PC-3 (cell line): ENCODE measurements at regions not wholly inside any gene's neighbourhood (a gene's known extent, or its start where the extent isn't known, plus 50 kb on each side); places are given as distances from the start of the nearest gene placed in this dataset.

Experiments used
- ATAC-seq: fragments of 200-7000 bp; cut with Tn5 transposase; 2 replicates; pipeline ENCODE4 v1.9.1; 2020; ENCODE audit warnings: mild to moderate bottlenecking, moderate library complexity
- BruUV-seq: library from RNA; stranded (reverse); fragments of 400-500 nt; replicated peaks from 2 replicates; lab custom pipeline; 2021; lab: Mats Ljungman, UMichigan
- CTCF ChIA-PET: fragments of 300-600 bp; sonication (Branson Sonifier 250); formaldehyde crosslinking; loops from one replicate; lab custom pipeline; 2022; ENCODE audit warnings: antibody characterized with exemption; lab: Charles Lee
- POLR2A ChIA-PET: fragments of 300-600 bp; sonication (Branson Sonifier 250); formaldehyde crosslinking; loops from one replicate; lab custom pipeline; 2022; ENCODE audit warnings: antibody characterized with exemption; ENCODE audit not compliant: unreplicated experiment; lab: Charles Lee
- DNase-seq: peaks from one replicate; pipeline ENCODE4 v3.0.0-alpha.2; 2015
- H2AFZ ChIP-seq: fragments of 300-600 bp; sonication (generic); 2 replicates; pipeline ENCODE4 v1.6.0; 2016; ENCODE audit warnings: antibody characterized with exemption, low read length
- H3F3A ChIP-seq: fragments of 300-600 bp; sonication (generic); one replicate; pipeline ENCODE4 v1.6.0; 2017; ENCODE audit warnings: antibody characterized with exemption, low read length, control low read depth, mild to moderate bottlenecking; ENCODE audit not compliant: unreplicated experiment
- H3K27ac ChIP-seq: fragments of 300-600 bp; sonication (generic); 2 replicates; pipeline ENCODE4 v1.5.1; 2016; ENCODE audit warnings: mild to moderate bottlenecking, low read length
- H3K27me3 ChIP-seq: fragments of 300-600 bp; sonication (generic); 2 replicates; pipeline ENCODE4 v1.6.1; 2016; ENCODE audit warnings: low read length, mixed read lengths
- H3K36me3 ChIP-seq: fragments of 300-600 bp; sonication (generic); 2 replicates; pipeline ENCODE4 v1.6.1; 2016; ENCODE audit warnings: low read depth, mixed run types, low read length, mixed read lengths
- H3K4me1 ChIP-seq: fragments of 300-600 bp; sonication (generic); 2 replicates; pipeline ENCODE4 v1.5.1; 2016; ENCODE audit warnings: low read length; ENCODE audit not compliant: insufficient read depth
- H3K4me2 ChIP-seq: fragments of 300-600 bp; sonication (generic); 2 replicates; pipeline ENCODE4 v1.6.0; 2016; ENCODE audit warnings: low read length
- H3K4me3 ChIP-seq: fragments of 300-600 bp; sonication (generic); 2 replicates; pipeline ENCODE4 v1.5.1; 2016; ENCODE audit warnings: mild to moderate bottlenecking, low read length, mixed read lengths
- H3K79me2 ChIP-seq: fragments of 300-600 bp; sonication (generic); 2 replicates; pipeline ENCODE4 v1.6.1; 2017; ENCODE audit warnings: low read length, mixed read lengths
- H3K9ac ChIP-seq: fragments of 300-600 bp; sonication (generic); 2 replicates; pipeline ENCODE4 v1.6.0; 2016; ENCODE audit warnings: mild to moderate bottlenecking, low read length
- H3K9me2 ChIP-seq: fragments of 300-600 bp; sonication (generic); replicated peaks from 2 replicates; pipeline ENCODE4 v1.6.1; 2016; ENCODE audit warnings: mixed run types, low read length, mixed read lengths
- H3K9me3 ChIP-seq: fragments of 300-600 bp; sonication (generic); 2 replicates; pipeline ENCODE4 v1.6.1; 2016; ENCODE audit warnings: low read length, mixed read lengths
- H4K20me1 ChIP-seq: fragments of 300-600 bp; sonication (generic); 2 replicates; pipeline ENCODE4 v1.6.1; 2016; ENCODE audit warnings: low read length, mixed read lengths
- EZH2 ChIP-seq: fragments of 300-600 bp; sonication (generic); IDR thresholded peaks from one replicate; pipeline ENCODE4 v1.6.1; 2017; ENCODE audit warnings: antibody characterized with exemption, mild to moderate bottlenecking, low read length; ENCODE audit not compliant: unreplicated experiment
- EZH2phosphoT487 ChIP-seq: fragments of 300-600 bp; sonication (generic); IDR thresholded peaks from 2 replicates; pipeline ENCODE4 v1.6.1; 2018; ENCODE audit warnings: mild to moderate bottlenecking, antibody characterized with exemption, low read length, borderline replicate concordance
- intact Hi-C: fragments of 100-400 bp; cut with micrococcal nuclease; formaldehyde crosslinking; loops from 2 replicates; pipeline ENCODE4 v1.9.0; 2023
- TF ChIP-seq, protein P1 (sequence below): fragments of 300-600 bp; sonication (generic); conservative IDR thresholded peaks from 2 replicates; pipeline ENCODE4 v1.5.1; 2017; ENCODE audit warnings: antibody characterized with exemption, low read depth, mild to moderate bottlenecking, low read length

DNA sequence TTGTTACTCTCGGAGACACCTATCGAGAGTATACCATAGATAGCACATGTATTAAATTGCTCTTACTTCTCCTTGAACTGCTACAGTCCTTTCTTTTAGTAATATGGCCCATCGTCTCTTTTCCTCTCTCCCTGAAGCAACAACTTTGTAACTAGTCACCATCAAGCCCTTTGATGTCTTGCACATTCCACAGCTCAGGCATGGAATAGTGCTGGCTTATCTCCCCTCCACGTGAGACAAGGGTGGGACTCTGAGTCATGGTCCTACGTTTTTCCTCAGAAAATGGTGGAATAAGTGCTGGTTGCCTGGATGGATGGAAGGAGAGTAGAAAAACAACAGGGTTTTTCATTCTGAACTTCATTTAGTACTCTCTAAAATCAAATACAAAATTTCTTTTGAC is 163.3 kb upstream of the MBNL1 start:
- H3K79me2 ChIP-seq: no peaks in the 10 kb centered on the region
- H3K9ac ChIP-seq: no peak overlapping the region
- ATAC-seq: no peak
- H3K27me3 ChIP-seq: no peaks in the 10 kb centered on the region
- no peak overlapping the region for H3K4me2 ChIP-seq
- H2AFZ ChIP-seq: no peak overlapping the region; the same call in 1 of the 2 replicates
- no peaks in the 10 kb centered on the region for H3K4me1 ChIP-seq
- BruUV-seq: no TSS peak
- CTCF ChIA-PET: no interaction called here
- TF ChIP-seq EZH2phosphoT487 (no peak), EZH2 (no peak)
- TF ChIP-seq, protein P1, sequence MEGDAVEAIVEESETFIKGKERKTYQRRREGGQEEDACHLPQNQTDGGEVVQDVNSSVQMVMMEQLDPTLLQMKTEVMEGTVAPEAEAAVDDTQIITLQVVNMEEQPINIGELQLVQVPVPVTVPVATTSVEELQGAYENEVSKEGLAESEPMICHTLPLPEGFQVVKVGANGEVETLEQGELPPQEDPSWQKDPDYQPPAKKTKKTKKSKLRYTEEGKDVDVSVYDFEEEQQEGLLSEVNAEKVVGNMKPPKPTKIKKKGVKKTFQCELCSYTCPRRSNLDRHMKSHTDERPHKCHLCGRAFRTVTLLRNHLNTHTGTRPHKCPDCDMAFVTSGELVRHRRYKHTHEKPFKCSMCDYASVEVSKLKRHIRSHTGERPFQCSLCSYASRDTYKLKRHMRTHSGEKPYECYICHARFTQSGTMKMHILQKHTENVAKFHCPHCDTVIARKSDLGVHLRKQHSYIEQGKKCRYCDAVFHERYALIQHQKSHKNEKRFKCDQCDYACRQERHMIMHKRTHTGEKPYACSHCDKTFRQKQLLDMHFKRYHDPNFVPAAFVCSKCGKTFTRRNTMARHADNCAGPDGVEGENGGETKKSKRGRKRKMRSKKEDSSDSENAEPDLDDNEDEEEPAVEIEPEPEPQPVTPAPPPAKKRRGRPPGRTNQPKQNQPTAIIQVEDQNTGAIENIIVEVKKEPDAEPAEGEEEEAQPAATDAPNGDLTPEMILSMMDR: no peak
- no peak overlapping the region for H3K27ac ChIP-seq
- no peak for DNase-seq
- no peaks in the 10 kb centered on the region for H3K9me2 ChIP-seq
- no peaks in the 10 kb centered on the region for H3F3A ChIP-seq
- no peaks in the 10 kb centered on the region for H4K20me1 ChIP-seq
- H3K9me3 ChIP-seq: no peaks in the 10 kb centered on the region
- intact Hi-C loops: no loop called here
- no peak overlapping the region for H3K4me3 ChIP-seq
- POLR2A ChIA-PET: no interaction called here
- H3K36me3 ChIP-seq: no peaks in the 10 kb centered on the region

- Histone ChIP-seq H3K9me2 (no peaks in the 10 kb centered on the region), H3K4me3 (no peak overlapping the region), H2AFZ (no peak overlapping the region), H3K4me1 (no peaks in the 10 kb centered on the region), H3F3A (no peaks in the 10 kb centered on the region), H3K4me2 (no peak overlapping the region), H3K36me3 (no peaks in the 10 kb centered on the region), H3K27ac (no peak overlapping the region), H4K20me1 (no peaks in the 10 kb centered on the region), H3K9me3 (no peaks in the 10 kb centered on the region), H3K79me2 (no peaks in the 10 kb centered on the region), H3K9ac (no peak overlapping the region), H3K27me3 (no peaks in the 10 kb centered on the region)
- POLR2A ChIA-PET: no interaction called here
- no peak for TF ChIP-seq EZH2phosphoT487
- TF ChIP-seq, protein P1: no peak
- DNase-seq (no peak), ATAC-seq (no peak)
- intact Hi-C loops: no loop called here
- CTCF ChIA-PET: no interaction called here
- BruUV-seq: no TSS peak
Measured at GRCh38 chr3:152109038-152109437, 159.7 kb upstream of the MBNL1 start.

DNA sequence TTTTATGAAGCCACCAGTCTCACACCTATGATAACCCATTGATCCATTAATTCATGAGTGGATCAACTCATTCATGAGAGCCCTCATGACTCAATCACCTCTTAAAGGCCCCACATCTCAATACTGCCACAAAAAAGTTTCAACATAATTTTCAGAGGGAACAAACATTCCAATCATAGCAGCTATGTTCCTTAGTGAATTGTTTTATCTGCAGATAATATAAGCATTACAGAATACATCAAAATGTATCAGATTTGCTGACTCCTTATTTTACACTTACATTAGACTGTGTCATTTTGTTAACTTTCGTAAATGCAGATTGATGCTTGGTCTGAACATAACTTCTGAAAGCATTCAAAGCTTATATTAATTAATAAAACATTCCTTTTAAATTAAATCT is 155.3 kb upstream of the MBNL1 start:
- H3F3A ChIP-seq: no peaks in the 10 kb centered on the region
- no peaks in the 10 kb centered on the region for H4K20me1 ChIP-seq
- H2AFZ ChIP-seq: no peak overlapping the region
- H3K4me1 ChIP-seq: no peaks in the 10 kb centered on the region
- ChIA-PET POLR2A (no interaction called here), CTCF (no interaction called here)
- no peak overlapping the region for H3K9ac ChIP-seq
- no peaks in the 10 kb centered on the region for H3K9me2 ChIP-seq
- no peak overlapping the region for H3K4me2 ChIP-seq
- no peaks in the 10 kb centered on the region for H3K79me2 ChIP-seq
- H3K27ac ChIP-seq: no peak overlapping the region
- no peak for ATAC-seq
- no peak overlapping the region for H3K4me3 ChIP-seq
- no peaks in the 10 kb centered on the region for H3K27me3 ChIP-seq
- H3K9me3 ChIP-seq: no peaks in the 10 kb centered on the region
- no peak for DNase-seq
- BruUV-seq: no TSS peak
- H3K36me3 ChIP-seq: no peaks in the 10 kb centered on the region
- intact Hi-C loops: no loop called here
- TF ChIP-seq EZH2phosphoT487: no peak
- TF ChIP-seq EZH2: no peak
- TF ChIP-seq, protein P1: no peak
